ENCODE measurements at regions not wholly inside any gene's neighbourhood (a gene's known extent, or its start where the extent isn't known, plus 50 kb on each side); places are given as distances from the start of the nearest gene placed in this dataset.
"Not testable (repeated sequence)": the region's sequence is repeated elsewhere in the genome, so short reads cannot be mapped to it uniquely, and the experiment has no call there.

GRCh38 chr6:140850438-140850837 lies 1282.3 kb upstream of the GJE1 start:
- DNase-seq = no peak

DNA sequence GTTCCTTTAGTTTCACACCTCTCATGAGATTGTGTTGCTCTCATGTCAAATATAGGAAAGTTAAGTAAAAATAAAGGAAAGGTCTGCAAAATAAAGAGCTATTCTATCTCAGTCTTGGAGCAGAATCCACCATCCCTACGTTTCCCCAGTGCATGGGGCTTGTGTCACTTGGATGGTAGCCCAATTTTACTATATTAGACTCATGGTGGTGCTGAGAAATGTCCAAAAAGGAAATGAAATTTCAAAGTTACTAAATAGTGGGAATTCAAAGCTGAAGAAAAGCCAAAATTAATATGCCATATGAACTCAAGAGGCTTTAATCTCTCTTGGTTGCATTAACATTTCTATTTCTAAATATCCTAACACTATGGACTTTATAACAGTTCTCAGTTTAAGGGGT lies 1283.3 kb upstream of the GJE1 start:
- DNase-seq = no peak

- no peak for DNase-seq
Measured at GRCh38 chr6:140847262-140847645, 1285.5 kb upstream of the GJE1 start.

GRCh38 chr6:140846503-140847261 lies 1286.0 kb upstream of the GJE1 start:
- DNase-seq = no peak

DNA sequence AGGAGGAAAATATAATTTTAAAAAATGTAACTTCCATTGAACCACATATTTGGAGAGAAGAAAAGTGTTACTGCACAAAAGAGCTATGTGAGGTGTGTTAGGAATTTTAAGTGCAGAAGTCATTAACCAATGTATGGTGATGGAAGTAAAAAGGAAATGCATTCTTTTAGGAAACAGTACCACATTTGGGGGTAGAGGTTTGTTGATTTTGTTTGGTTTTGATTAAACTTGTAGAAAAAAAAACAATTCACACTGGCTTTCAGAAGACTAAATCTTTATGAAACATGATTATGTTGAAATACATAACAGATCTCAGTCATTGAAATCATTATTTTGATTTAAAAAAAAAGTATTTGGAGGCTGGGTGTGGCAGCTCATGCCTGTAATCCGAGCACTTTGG lies 1287.0 kb upstream of the GJE1 start:
- DNase-seq = no peak

GRCh38 chr6:140844167-140844566 lies 1288.6 kb upstream of the GJE1 start:
- DNase-seq = no peak

DNA sequence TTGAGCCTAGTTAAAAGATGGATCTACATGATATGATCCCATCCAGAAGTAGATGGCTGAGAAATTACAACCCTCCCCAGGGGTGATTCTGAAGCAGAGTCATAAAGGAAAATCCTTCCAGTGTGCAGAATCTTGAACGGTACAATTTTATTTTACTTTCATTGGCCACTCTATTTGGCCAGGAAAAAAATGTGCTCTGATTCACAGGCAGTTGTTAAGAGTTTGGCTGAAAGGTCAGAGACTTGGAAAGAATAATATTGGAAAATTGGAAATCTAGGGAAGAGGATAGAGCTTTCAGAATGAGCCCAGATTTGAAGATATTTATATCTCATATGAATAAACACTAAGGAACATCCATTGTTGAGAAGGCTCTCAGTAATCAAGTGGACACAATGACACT lies 1299.3 kb upstream of the GJE1 start:
- DNase-seq = no peak

- DNase-seq = no peak
Measured at GRCh38 chr6:140830666-140831065, 1302.1 kb upstream of the GJE1 start.

DNA sequence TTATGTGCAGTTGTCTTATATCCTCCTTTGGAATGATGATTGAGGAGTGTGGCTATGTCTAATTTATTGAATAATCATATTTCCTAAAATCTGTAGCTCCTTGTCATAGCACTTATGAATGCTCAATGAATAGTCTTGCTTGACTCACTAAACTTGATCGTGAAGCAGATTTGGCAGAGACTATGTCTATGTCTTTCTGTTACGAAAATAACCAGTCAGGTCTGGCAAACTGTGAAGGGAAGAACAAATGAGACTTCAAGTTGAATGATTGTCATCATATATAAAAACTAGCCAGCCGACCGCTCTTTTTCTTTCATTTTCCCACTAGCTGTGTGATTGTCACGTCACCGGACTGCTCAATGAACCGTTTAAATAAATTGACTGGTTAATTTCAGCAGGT lies 1303.9 kb upstream of the GJE1 start:
- no peak for DNase-seq

DNA sequence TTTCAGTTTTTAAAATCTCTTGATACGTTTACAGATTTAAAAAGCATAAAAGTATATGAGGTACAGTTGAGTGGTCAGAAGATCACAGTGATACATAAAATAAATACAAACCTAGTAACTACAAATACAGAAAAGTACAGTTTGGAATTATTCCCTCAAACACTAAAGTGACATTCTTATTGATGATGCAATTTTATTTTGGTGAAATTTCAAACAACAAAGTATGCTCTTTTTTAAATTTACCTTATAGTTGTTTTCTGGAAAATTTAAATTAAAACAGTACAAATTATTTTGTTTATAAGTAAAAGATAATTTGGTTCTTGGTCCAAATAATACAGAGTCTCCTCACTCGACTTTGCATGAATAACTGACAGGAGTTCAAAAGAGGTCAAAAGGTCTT lies 1305.1 kb upstream of the GJE1 start:
- DNase-seq = no peak

DNA sequence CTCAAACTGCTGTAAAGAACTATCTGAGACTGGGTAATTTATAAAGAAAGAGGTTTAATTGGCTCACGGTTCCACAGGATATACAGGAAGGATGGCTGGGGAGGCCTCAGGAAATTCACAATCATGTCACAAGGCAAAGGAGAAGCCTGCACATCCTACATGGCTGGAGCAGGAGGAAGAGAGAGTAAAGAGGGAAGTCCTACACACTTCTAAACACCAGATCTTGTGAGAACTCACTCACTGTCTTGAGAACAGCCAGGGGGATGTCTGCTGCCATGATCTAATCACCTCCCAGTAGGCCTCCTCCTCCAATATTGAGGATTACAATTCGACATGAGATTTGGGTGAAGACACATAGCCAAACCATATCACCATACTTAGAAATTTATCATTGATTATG lies 1307.0 kb upstream of the GJE1 start:
- DNase-seq = no peak

- DNase-seq = no peak
Measured at GRCh38 chr6:140824595-140824994, 1308.1 kb upstream of the GJE1 start.

DNA sequence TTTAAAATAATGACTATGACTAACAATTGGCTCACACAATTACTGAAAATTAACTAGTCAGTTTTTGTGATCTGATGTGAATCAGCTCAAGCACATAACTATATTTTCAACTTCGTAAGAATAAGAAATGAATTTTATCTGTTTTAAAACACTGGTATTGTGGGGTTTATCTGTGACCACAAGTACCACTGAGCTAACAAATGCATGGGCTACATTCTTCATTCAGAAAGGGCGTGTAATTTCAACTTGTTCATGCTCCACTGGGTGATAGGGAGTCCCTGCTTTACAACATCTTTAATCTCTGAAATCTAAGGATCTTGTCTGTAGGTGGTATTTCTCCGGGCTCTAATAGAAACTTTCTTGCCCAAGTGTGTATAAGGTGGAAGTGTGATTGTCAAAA lies 1311.5 kb upstream of the GJE1 start:
- no peak for DNase-seq

DNA sequence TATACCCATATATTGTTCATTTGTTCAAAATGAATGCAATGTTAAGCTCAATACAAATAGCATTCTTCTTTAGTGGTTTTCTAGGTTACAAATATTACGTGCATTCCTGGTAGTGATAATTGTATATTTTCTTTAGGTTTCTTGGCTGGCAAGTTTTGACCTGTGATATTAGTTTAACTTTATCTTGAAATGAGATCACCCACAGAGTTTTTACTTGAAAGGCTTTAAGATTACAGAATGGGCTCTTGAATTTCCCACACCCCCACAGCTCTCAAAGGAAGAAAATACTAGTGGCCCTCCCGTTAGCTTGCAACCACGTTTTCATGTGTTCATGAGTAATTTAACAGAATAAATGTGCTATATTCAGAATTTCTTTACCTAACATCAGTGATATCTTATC lies 1315.5 kb upstream of the GJE1 start:
- DNase-seq = no peak

- no peak for DNase-seq
Measured at GRCh38 chr6:140816681-140817080, 1316.0 kb upstream of the GJE1 start.

GRCh38 chr6:140812636-140813035 lies 1320.1 kb upstream of the GJE1 start:
- no peak for DNase-seq

DNA sequence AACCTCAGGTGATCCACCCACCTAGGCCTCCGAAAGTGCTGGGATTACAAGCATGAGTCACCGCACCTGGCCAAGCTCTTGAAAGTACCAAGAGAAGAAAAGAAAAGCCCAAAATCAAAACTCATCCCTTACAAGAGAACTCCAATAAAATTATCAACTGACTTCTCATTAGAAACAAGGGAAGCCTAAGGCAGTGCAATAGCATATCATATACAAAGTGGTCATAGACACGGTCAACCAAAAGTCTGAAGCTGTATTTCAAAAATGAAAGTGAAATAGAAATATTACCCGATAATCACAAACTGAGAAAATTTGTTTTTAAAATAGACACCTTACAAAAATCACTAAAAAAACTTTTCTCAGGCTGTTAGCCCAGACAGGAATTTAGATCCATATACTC lies 1321.1 kb upstream of the GJE1 start:
- no peak for DNase-seq

DNA sequence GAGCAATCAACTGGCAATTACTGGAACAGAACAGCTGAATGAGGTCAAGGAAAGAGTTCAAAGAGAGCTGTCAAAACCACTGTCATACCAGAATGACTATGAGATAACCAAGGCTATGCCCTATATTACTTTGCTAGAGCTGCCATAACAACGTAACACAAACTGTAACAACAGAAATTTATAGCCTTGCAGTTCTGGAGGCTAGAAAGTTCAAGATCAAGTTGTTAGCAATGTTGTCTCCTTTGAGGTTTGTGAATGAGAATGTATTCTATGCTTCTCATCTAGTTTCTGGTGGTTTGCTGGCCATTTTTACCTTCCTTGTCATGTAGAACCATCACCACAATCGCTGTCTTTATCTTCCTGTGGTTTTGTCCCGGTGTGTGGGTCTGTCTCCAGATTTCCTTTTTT lies 1323.0 kb upstream of the GJE1 start:
- no peak for DNase-seq

DNA sequence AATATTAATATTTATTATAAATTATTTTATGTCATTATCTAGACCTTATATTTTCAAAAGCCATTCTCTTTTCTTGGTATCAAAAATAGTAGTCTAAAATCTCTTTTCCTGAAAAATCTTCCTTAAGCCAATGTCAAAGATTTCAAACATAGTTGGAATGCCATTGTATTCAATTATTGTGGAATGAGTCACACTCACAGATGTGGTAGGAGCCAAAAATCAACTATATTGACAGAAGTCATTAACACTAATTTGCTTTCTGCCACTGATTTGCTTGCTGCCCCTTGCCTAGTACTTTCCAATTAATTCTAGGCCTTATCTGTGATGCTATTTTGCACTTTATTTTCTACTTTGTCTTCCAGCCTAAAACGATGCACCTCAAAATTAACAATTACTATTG lies 1326.3 kb upstream of the GJE1 start:
- DNase-seq = no peak

GRCh38 chr6:140794544-140794943 lies 1338.2 kb upstream of the GJE1 start:
- DNase-seq = no peak

DNA sequence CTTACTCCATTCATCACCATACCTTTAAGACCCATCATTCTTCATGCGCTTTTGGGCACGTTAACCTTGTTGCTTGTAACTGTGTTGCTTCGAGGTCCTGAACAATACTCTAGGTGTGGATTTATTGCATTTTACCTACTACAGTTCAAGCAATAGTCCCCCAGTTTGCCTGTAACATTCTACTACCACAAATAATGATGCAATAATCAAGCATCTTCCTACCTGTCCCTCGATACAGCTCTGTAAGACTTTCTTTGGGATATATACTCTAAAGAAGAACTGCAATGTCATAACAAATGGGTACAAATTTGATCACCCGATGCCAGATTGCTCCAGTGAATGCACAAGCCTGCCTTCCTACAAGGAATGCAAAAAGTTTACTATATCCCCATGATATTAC lies 1342.6 kb upstream of the GJE1 start:
- no peak for DNase-seq

GRCh38 chr6:140789466-140789865 lies 1343.3 kb upstream of the GJE1 start:
- no peak for DNase-seq

GRCh38 chr6:140785926-140786325 lies 1346.8 kb upstream of the GJE1 start:
- no peak for DNase-seq

GRCh38 chr6:140784573-140784972 lies 1348.2 kb upstream of the GJE1 start:
- no peak for DNase-seq

DNA sequence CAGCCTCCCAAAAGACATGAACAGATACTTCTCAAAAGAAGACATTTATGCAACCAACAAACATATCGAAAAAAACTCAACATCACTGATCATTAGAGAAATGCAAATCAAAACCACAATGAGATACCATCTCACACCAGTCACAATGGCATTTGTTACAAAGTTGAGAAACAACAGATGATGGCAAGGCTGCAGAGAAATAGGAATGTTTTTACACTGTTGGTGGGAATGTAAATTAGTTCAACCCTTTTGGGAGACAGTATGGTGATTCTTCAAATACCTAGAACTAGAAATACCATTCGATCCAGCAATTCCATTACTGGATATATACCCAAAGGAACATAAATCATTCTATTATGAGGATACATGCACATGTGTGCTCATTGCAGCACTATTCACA lies 1349.2 kb upstream of the GJE1 start:
- DNase-seq = not testable (repeated sequence)

GRCh38 chr6:140782941-140783340 lies 1349.8 kb upstream of the GJE1 start:
- no peak for DNase-seq
